ENCODE measurements at regions not wholly inside any gene's neighbourhood (a gene's known extent, or its start where the extent isn't known, plus 50 kb on each side); places are given as distances from the start of the nearest gene placed in this dataset.

GRCh38 chr10:108817584-108817983 is 1105.7 kb downstream of the XPNPEP1 start:
- H3K27me3 Mint-ChIP-seq: no peaks in the 10 kb centered on the region
- H3K36me3 Mint-ChIP-seq (ENCODE audit: low read depth): no peaks in the 10 kb centered on the region
- H3K27ac Mint-ChIP-seq: no peak overlapping the region
- peaks cover 14% of the 10 kb centered on the region for H3K9me3 Mint-ChIP-seq
- no peaks in the 10 kb centered on the region for H3K4me1 Mint-ChIP-seq (ENCODE audit: low read depth)
- no peak overlapping the region for H3K4me3 Mint-ChIP-seq

DNA sequence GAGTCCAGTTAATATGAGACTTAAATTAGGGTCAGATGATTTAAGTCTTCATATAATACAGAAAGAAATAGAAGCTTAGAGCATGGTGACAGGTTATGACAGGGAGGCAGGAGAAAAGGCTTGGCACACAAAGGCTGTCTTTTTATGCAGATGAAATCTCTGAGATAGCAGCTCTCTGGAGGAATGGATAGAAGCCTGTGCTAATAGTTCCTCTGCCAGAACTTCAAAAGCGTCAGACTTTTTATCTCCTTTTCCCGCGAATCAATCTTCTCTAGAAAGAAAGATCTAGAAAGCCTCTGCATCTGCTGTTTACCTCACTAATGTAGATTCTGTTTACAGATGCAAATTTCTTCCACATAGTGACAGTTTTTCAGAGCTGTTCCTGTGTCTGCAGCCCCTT is 1106.2 kb downstream of the XPNPEP1 start:
- H3K4me1 Mint-ChIP-seq (ENCODE audit: low read depth): no peaks in the 10 kb centered on the region
- no peaks in the 10 kb centered on the region for H3K36me3 Mint-ChIP-seq (ENCODE audit: low read depth)
- H3K9me3 Mint-ChIP-seq: peaks cover 17% of the 10 kb centered on the region
- H3K27me3 Mint-ChIP-seq: no peaks in the 10 kb centered on the region
- H3K4me3 Mint-ChIP-seq: no peak overlapping the region
- no peak overlapping the region for H3K27ac Mint-ChIP-seq

DNA sequence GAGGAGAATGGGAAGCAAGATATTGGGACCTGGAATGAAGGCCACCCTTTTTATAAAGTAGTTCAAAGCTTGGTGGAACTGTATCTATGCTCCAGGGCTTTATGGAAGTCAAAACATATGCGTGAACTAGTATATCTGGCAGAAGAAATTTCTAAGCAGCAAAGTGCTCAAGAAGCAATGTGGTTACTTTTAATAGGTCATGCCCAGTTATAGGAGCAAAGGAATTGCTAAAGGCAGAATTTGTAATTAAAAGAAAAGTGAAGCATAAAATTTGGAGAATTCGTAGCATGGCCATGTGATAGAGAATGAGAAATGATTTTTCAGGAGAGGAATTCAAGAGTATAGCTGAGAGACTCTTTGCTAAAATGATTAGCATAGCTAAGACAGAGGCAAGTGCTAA is 1110.4 kb downstream of the XPNPEP1 start:
- no peaks in the 10 kb centered on the region for H3K4me1 Mint-ChIP-seq (ENCODE audit: low read depth)

GRCh38 chr10:108812296-108812695 is 1111.0 kb downstream of the XPNPEP1 start:
- Mint-ChIP-seq H3K9me3 (peaks cover 24% of the 10 kb centered on the region), H3K27me3 (no peaks in the 10 kb centered on the region)

More for the DNA sequence above, 1110.4 kb downstream of the XPNPEP1 start:
- peaks cover 24% of the 10 kb centered on the region for H3K9me3 Mint-ChIP-seq
- no peaks in the 10 kb centered on the region for H3K27me3 Mint-ChIP-seq
- no peaks in the 10 kb centered on the region for H3K36me3 Mint-ChIP-seq (ENCODE audit: low read depth)
- no peak overlapping the region for H3K27ac Mint-ChIP-seq
- H3K4me3 Mint-ChIP-seq: no peak overlapping the region

DNA sequence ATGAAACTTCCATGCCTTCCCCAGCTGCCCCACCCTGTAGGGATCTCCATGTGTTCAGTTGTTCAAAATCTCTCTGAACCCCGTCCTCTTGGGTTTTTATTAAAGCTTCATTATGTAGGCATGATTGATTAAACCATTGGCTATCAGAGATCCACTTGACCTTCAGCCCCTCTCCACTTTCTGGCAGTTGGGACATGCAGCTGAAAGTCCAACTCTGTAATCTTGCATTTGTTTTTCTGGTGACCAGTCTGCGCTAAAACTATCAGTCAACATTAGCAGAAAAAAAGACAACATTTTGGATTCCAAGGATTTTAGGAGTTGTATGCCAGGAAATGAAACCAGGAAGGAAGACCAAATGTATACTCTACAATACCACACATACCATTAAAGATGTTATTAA is 1115.1 kb downstream of the XPNPEP1 start:
- Mint-ChIP-seq H3K27ac (no peak overlapping the region), H3K9me3 (peaks cover 20% of the 10 kb centered on the region), H3K36me3 (ENCODE audit: low read depth) (no peaks in the 10 kb centered on the region), H3K27me3 (no peaks in the 10 kb centered on the region), H3K4me3 (no peak overlapping the region), H3K4me1 (ENCODE audit: low read depth) (no peaks in the 10 kb centered on the region)

More at GRCh38 chr10:108812296-108812695, 1111.0 kb downstream of the XPNPEP1 start:
- H3K4me3 Mint-ChIP-seq: no peak overlapping the region
- H3K36me3 Mint-ChIP-seq (ENCODE audit: low read depth): no peaks in the 10 kb centered on the region
- no peak overlapping the region for H3K27ac Mint-ChIP-seq
- H3K4me1 Mint-ChIP-seq (ENCODE audit: low read depth): no peaks in the 10 kb centered on the region

DNA sequence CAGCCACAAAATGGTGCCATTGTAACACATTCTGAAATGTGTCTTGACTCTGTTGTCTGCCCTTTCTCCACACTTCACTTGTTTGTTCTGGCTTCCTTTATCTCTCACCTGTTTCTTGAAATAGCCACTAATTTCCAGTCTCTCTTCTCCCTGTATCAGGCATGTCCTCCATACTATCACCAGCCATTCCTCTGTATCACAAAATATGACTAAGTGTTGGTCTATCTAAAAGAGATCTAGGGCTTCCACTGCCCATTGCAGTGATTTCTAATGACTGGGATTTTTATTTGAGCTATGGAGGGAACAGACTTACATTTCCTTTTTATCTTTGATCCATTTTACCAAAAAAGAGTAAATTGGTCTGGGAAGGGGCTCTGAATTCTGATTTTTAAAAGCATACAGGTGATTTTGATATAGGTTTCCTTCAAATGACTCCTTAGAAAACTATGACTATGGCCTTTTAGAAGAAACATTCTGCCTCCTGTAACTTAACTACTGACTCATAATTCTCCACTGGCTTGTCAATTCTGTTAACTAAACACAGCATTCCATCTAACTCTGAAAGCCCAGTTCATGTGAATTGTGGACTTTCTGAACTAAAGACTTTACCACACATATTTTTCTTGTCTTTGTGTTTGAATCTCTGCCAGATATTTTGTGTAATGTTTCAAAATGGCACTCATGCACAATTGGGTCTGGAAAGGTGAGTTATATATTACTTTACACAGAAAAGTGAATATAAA is 1121.4 kb downstream of the XPNPEP1 start:
- Mint-ChIP-seq H3K27me3 (no peaks in the 10 kb centered on the region), H3K27ac (no peak overlapping the region), H3K4me3 (no peak overlapping the region), H3K9me3 (peaks cover 15% of the 10 kb centered on the region), H3K36me3 (ENCODE audit: low read depth) (no peaks in the 10 kb centered on the region), H3K4me1 (ENCODE audit: low read depth) (no peaks in the 10 kb centered on the region)

DNA sequence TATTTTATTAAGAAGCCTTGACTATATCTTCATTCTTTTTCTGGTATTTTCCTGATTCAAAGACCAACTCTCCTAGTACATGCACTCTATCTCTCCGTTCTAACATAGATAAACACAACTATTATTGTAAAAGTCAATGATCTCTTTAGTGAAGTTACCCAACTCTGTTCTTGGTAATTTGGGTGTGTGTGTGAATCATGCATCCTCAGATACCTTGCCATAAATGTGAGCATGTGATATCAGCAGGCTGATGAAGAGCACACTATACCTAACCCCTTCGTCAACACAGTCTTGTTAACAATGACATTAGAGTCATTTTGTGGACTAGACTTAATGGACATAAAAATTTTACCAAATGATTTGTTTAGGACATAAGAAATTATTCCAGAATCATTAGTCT is 1122.1 kb downstream of the XPNPEP1 start:
- Mint-ChIP-seq H3K27ac (no peak overlapping the region), H3K4me3 (no peak overlapping the region), H3K4me1 (ENCODE audit: low read depth) (no peaks in the 10 kb centered on the region), H3K36me3 (ENCODE audit: low read depth) (no peaks in the 10 kb centered on the region), H3K9me3 (peaks cover 11% of the 10 kb centered on the region), H3K27me3 (no peaks in the 10 kb centered on the region)

DNA sequence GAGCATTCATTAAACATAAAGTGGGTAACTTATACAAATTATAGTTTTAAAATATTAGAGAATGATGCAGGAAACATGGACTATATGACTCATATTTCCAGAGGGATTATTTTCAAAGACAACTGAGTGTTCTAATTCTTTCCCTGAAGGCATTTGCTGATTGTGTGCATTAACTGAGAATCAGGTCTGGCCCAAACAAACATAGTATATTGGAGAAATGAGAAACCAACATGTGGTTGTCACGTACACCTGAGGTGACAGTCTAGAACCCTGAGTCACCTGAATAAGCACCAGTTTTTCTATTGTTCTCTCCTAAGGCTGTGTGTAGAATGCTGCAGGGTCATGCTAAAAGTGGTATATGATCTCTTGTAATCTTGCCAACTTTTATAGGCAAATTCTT is 1125.7 kb downstream of the XPNPEP1 start:
- peaks cover 7% of the 10 kb centered on the region for H3K9me3 Mint-ChIP-seq
- H3K4me3 Mint-ChIP-seq: no peak overlapping the region
- no peaks in the 10 kb centered on the region for H3K36me3 Mint-ChIP-seq (ENCODE audit: low read depth)
- H3K27ac Mint-ChIP-seq: no peak overlapping the region
- no peaks in the 10 kb centered on the region for H3K4me1 Mint-ChIP-seq (ENCODE audit: low read depth)
- no peaks in the 10 kb centered on the region for H3K27me3 Mint-ChIP-seq

- no peaks in the 10 kb centered on the region for H3K36me3 Mint-ChIP-seq (ENCODE audit: low read depth)
- no peaks in the 10 kb centered on the region for H3K9me3 Mint-ChIP-seq
- H3K4me3 Mint-ChIP-seq: no peak overlapping the region
- H3K27me3 Mint-ChIP-seq: no peaks in the 10 kb centered on the region
- H3K4me1 Mint-ChIP-seq (ENCODE audit: low read depth): no peaks in the 10 kb centered on the region
- H3K27ac Mint-ChIP-seq: no peak overlapping the region
These were observed 1131.4 kb downstream of the XPNPEP1 start for GRCh38 chr10:108791794-108792474.

GRCh38 chr10:108791030-108791429 is 1132.3 kb downstream of the XPNPEP1 start:
- Mint-ChIP-seq H3K4me3 (no peak overlapping the region), H3K4me1 (ENCODE audit: low read depth) (no peaks in the 10 kb centered on the region), H3K27ac (no peak overlapping the region), H3K27me3 (no peaks in the 10 kb centered on the region), H3K36me3 (ENCODE audit: low read depth) (no peaks in the 10 kb centered on the region), H3K9me3 (peaks cover 5% of the 10 kb centered on the region)

- no peaks in the 10 kb centered on the region for H3K27me3 Mint-ChIP-seq
- H3K9me3 Mint-ChIP-seq: peaks cover 15% of the 10 kb centered on the region
- no peaks in the 10 kb centered on the region for H3K4me1 Mint-ChIP-seq (ENCODE audit: low read depth)
- H3K36me3 Mint-ChIP-seq (ENCODE audit: low read depth): no peaks in the 10 kb centered on the region
- no peak overlapping the region for H3K4me3 Mint-ChIP-seq
- H3K27ac Mint-ChIP-seq: no peak overlapping the region
These were observed 1133.4 kb downstream of the XPNPEP1 start for GRCh38 chr10:108789919-108790318.

GRCh38 chr10:108789336-108789735 is 1134.0 kb downstream of the XPNPEP1 start:
- H3K27me3 Mint-ChIP-seq: no peaks in the 10 kb centered on the region
- no peaks in the 10 kb centered on the region for H3K4me1 Mint-ChIP-seq (ENCODE audit: low read depth)
- H3K27ac Mint-ChIP-seq: no peak overlapping the region
- peaks cover 15% of the 10 kb centered on the region for H3K9me3 Mint-ChIP-seq
- H3K36me3 Mint-ChIP-seq (ENCODE audit: low read depth): no peaks in the 10 kb centered on the region
- H3K4me3 Mint-ChIP-seq: no peak overlapping the region

- Mint-ChIP-seq H3K9me3 (peaks cover 15% of the 10 kb centered on the region), H3K27ac (no peak overlapping the region), H3K4me1 (ENCODE audit: low read depth) (no peaks in the 10 kb centered on the region), H3K36me3 (ENCODE audit: low read depth) (no peaks in the 10 kb centered on the region), H3K27me3 (no peaks in the 10 kb centered on the region), H3K4me3 (no peak overlapping the region)
These were observed 1134.4 kb downstream of the XPNPEP1 start for GRCh38 chr10:108788891-108789290.

DNA sequence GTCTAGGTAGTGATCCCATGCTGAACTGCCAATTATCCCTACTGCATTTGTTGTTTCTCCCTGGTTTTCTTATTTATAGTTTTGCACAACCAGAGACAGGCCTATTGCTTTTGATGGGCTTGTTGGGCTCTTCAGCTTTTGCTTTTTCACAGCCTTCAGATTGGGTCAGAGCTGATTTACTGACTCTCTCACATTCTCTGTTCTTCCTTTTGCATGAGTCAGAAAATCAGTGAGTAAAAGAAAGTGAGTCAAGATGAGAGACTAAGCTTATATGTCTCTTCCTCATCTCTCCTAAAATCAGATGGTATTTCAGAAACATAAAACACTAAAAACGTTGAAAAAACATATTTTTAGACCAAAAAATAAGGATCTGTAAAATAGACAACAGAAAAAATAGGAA is 1135.4 kb downstream of the XPNPEP1 start:
- Mint-ChIP-seq H3K4me3 (no peak overlapping the region), H3K27me3 (no peaks in the 10 kb centered on the region), H3K4me1 (ENCODE audit: low read depth) (no peaks in the 10 kb centered on the region), H3K27ac (no peak overlapping the region), H3K9me3 (peaks cover 18% of the 10 kb centered on the region), H3K36me3 (ENCODE audit: low read depth) (no peaks in the 10 kb centered on the region)

DNA sequence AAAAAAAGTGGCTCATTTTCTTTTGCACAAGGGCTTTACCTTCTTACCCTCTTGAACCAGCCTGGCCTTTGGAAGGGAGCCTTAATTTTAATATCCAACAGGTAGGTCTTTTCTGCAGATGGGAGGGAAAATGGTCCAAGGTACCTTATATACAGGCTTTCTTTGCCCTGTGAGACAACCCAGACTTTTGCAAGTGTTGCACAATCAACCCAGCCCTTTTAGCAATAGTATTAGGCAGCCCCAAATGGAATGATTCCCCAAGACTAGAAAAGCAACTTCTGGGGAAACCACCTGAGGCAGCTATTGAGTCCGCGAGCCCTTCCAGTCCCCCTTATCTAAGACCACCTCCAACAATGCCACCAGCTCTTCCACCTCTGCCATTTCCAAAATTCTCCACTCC is 1138.3 kb downstream of the XPNPEP1 start:
- Mint-ChIP-seq H3K27me3 (no peaks in the 10 kb centered on the region), H3K27ac (no peak overlapping the region), H3K4me1 (ENCODE audit: low read depth) (no peaks in the 10 kb centered on the region), H3K4me3 (no peak overlapping the region), H3K36me3 (ENCODE audit: low read depth) (no peaks in the 10 kb centered on the region), H3K9me3 (peaks cover 19% of the 10 kb centered on the region)

DNA sequence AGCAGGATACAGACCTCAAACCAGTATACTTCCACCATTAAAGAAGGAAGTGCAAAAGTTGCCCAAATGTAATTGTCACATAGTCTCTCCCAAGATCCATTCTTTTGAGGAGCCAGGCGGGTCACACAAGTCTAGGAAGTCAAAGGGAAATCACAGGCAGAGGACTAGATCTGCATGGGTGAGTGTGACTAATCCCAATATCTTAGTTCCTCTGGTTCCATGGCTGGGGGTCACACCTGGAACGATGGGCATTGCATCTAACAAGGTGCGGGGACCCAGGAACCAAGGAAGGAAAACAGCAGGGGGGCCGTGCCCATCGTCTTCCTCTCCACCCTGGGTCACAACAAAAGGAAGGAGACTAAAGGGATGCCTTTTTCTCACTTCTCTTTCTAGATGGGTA is 1138.8 kb downstream of the XPNPEP1 start:
- H3K4me3 Mint-ChIP-seq: no peak overlapping the region
- no peak overlapping the region for H3K27ac Mint-ChIP-seq
- H3K9me3 Mint-ChIP-seq: peaks cover 20% of the 10 kb centered on the region
- no peaks in the 10 kb centered on the region for H3K27me3 Mint-ChIP-seq
- no peaks in the 10 kb centered on the region for H3K4me1 Mint-ChIP-seq (ENCODE audit: low read depth)
- H3K36me3 Mint-ChIP-seq (ENCODE audit: low read depth): no peaks in the 10 kb centered on the region
